RWPE2 (cell line): ENCODE measurements at regions not wholly inside any gene's neighbourhood (a gene's known extent, or its start where the extent isn't known, plus 50 kb on each side); places are given as distances from the start of the nearest gene placed in this dataset.
A peak's percentile ranks its signal among the peaks of the same experiment; 100 is the strongest.

Experiments used
- ATAC-seq: fragments of 200-7000 bp; cut with Tn5 transposase; 3 replicates; pipeline ENCODE4 v1.9.1; 2021; ENCODE audit warnings: low read depth
- DNase-seq: peaks from one replicate; pipeline ENCODE4 v3.0.0-alpha.2; 2020; ENCODE audit warnings: low spot score
- H3K27ac ChIP-seq: fragments of 450-650 bp; 2 replicates; pipeline ENCODE4 v1.5.1; 2017; ENCODE audit warnings: mild to moderate bottlenecking; ENCODE audit not compliant: poor library complexity, severe bottlenecking
- H3K27me3 ChIP-seq: fragments of 250-450 bp; sonication (Bioruptor Pico); 2 replicates; pipeline ENCODE4 v1.5.1; 2021; ENCODE audit warnings: mild to moderate bottlenecking, moderate library complexity; ENCODE audit not compliant: insufficient read depth, poor library complexity, severe bottlenecking
- H3K36me3 ChIP-seq: fragments of 250-450 bp; sonication (Bioruptor Pico); 2 replicates; pipeline ENCODE4 v1.5.1; 2020; ENCODE audit warnings: low read depth, mild to moderate bottlenecking, moderate library complexity
- H3K4me1 ChIP-seq: fragments of 250-450 bp; sonication (Bioruptor Pico); 2 replicates; pipeline ENCODE4 v1.5.1; 2021; ENCODE audit warnings: mild to moderate bottlenecking, moderate library complexity; ENCODE audit not compliant: insufficient read depth, poor library complexity, severe bottlenecking
- H3K4me3 ChIP-seq: fragments of 250-450 bp; sonication (Bioruptor Pico); 2 replicates; pipeline ENCODE4 v1.5.1; 2021; ENCODE audit warnings: mild to moderate bottlenecking, moderate library complexity; ENCODE audit not compliant: severe bottlenecking
- H3K9me3 ChIP-seq: fragments of 250-450 bp; sonication (Bioruptor Pico); 2 replicates; pipeline ENCODE4 v1.5.1; 2021; ENCODE audit warnings: mild to moderate bottlenecking, moderate library complexity; ENCODE audit not compliant: severe bottlenecking
- TF ChIP-seq, protein P1 (sequence below): fragments of 450-650 bp; IDR thresholded peaks from one replicate; pipeline ENCODE4 v1.5.1; 2017; ENCODE audit warnings: mild to moderate bottlenecking, moderate library complexity; ENCODE audit not compliant: poor library complexity, severe bottlenecking

DNA sequence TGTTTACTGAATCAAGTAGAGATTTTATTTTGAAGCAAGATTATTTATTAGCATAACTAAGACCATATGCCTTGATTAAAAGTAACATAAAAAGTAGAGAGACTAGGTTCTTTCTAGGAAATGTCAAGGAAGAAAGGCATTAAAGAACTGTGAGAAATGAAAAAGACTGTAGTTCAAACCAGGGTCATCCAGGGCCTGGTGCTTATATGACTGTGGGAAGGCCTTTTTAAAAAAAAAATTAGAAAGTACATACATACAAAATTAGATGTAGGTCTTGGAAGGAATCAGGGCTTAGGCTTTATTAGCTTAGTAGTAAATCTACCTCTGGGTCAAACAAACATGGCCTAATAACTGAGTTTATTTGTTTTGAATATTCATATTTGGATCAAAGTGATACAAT lies 173.9 kb upstream of the TBL1XR1 start:
- Histone ChIP-seq H3K4me1 (no peaks in the 10 kb centered on the region), H3K4me3 (no peak overlapping the region), H3K27ac (no peak overlapping the region), H3K9me3 (no peaks in the 10 kb centered on the region), H3K36me3 (no peaks in the 10 kb centered on the region), H3K27me3 (no peaks in the 10 kb centered on the region)
- ATAC-seq = no peak
- TF ChIP-seq, protein P1, sequence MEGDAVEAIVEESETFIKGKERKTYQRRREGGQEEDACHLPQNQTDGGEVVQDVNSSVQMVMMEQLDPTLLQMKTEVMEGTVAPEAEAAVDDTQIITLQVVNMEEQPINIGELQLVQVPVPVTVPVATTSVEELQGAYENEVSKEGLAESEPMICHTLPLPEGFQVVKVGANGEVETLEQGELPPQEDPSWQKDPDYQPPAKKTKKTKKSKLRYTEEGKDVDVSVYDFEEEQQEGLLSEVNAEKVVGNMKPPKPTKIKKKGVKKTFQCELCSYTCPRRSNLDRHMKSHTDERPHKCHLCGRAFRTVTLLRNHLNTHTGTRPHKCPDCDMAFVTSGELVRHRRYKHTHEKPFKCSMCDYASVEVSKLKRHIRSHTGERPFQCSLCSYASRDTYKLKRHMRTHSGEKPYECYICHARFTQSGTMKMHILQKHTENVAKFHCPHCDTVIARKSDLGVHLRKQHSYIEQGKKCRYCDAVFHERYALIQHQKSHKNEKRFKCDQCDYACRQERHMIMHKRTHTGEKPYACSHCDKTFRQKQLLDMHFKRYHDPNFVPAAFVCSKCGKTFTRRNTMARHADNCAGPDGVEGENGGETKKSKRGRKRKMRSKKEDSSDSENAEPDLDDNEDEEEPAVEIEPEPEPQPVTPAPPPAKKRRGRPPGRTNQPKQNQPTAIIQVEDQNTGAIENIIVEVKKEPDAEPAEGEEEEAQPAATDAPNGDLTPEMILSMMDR = no peak
- no peak for DNase-seq

DNA sequence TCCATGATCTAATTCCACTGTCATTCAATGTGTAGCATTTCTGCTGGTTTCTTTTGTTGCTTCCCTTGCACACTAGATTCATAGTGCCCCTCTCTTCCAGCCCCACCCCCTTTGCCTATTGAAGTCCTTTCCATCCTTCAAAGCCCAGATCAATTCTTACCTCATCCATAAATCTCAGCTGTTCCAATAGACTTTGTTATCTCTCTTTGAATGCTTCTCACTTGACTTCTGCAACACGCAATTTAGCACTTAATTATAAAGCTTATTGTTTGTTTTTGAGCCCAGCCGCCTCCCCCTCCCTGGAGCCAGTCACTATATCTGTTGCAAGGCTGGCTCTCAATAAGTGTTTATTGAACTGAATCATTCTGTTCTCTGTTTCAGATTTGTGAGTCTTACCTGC lies 174.6 kb upstream of the TBL1XR1 start:
- no peak overlapping the region for H3K27ac ChIP-seq

DNA sequence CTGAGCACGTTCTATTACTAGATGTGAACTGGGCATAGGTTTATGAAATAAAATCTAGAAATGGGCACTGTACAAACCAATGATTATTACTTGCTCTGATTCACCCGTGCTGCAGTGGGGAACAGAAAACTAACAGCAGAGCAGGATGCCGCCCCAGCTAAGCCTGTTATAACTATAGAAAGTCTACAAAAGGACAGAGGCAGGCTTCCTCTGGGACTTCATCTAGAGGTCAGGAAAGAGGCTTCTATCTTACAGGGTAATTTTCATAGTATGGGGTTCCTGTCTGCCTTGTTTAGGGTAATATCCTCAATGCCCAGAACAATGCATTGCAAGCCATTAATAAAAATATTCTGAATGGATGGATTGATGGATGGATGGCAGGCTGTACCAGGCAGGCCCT lies 177.0 kb upstream of the TBL1XR1 start:
- Histone ChIP-seq H3K27me3 (no peaks in the 10 kb centered on the region), H3K36me3 (no peaks in the 10 kb centered on the region), H3K27ac (no peak overlapping the region), H3K4me3 (no peak overlapping the region), H3K9me3 (no peaks in the 10 kb centered on the region), H3K4me1 (peaks cover 10% of the 10 kb centered on the region)
- no peak for ATAC-seq
- no peak for DNase-seq
- TF ChIP-seq, protein P1 = no peak

More for the DNA sequence above, 174.6 kb upstream of the TBL1XR1 start:
- Histone ChIP-seq H3K27me3 (no peaks in the 10 kb centered on the region), H3K4me3 (no peak overlapping the region), H3K9me3 (no peaks in the 10 kb centered on the region), H3K36me3 (no peaks in the 10 kb centered on the region), H3K4me1 (peaks cover 3% of the 10 kb centered on the region)
- DNase-seq = no peak
- TF ChIP-seq, protein P1 = no peak
- no peak for ATAC-seq

DNA sequence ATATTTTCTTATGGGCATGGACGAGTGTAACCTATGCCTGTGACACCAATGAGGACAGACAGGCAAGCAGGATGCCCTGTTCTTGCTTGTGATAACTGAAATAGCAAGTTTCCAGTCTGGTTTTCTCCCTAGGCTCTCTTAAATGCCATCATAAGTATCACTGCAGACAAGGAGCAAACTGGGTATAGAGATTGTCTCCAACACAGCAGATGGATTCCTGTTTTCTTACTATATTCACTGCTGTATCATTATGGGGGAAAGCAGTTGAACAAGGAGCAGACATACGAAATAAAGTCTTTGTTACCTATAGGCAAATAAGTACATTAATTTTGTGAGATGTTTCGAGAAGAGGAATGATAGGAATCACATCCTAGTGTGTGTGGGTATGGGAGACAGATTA lies 178.0 kb upstream of the TBL1XR1 start:
- H3K36me3 ChIP-seq = no peaks in the 10 kb centered on the region
- TF ChIP-seq, protein P1 = no peak
- no peak overlapping the region for H3K27ac ChIP-seq
- no peaks in the 10 kb centered on the region for H3K9me3 ChIP-seq
- H3K4me1 ChIP-seq = peaks cover 10% of the 10 kb centered on the region
- no peak overlapping the region for H3K4me3 ChIP-seq
- DNase-seq (no peak), ATAC-seq (no peak)
- no peaks in the 10 kb centered on the region for H3K27me3 ChIP-seq

DNA sequence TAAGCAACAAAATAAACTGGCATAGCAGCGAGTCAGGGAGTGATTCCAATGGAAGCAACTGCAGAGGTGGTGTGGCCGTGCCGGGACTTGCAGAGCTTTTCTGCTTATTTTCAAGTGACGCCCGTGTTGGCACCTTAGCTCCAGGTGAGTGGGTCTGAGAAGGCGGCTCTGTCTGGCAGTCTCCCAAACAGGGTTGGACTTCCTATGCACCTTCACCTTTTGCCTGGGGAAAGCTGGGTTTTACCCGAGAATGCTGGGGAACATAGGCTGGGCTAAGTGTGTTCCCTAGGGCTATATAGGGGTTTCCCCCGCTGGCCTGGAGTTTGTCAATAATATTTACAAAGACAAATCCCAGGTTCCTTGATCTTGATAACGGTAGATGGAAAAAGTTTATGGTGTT lies 179.9 kb upstream of the TBL1XR1 start:
- no peaks in the 10 kb centered on the region for H3K27me3 ChIP-seq
- no peak overlapping the region for H3K27ac ChIP-seq
- H3K36me3 ChIP-seq = no peaks in the 10 kb centered on the region
- H3K4me1 ChIP-seq = peaks cover 10% of the 10 kb centered on the region
- DNase-seq (peak; percentile 75), ATAC-seq (peak; percentile 76)
- H3K9me3 ChIP-seq = peaks cover 3% of the 10 kb centered on the region
- no peak overlapping the region for H3K4me3 ChIP-seq
- TF ChIP-seq, protein P1 = no peak
